GM21529 (cell line): ENCODE measurements at regions not wholly inside any gene's neighbourhood (a gene's known extent, or its start where the extent isn't known, plus 50 kb on each side); places are given as distances from the start of the nearest gene placed in this dataset.

ENCODE experiments used
- ATAC-seq: cut with Tn5 transposase; IDR thresholded peaks from one replicate; pipeline ENCODE4 v1.9.1; 2021; ENCODE audit not compliant: unreplicated experiment

DNA sequence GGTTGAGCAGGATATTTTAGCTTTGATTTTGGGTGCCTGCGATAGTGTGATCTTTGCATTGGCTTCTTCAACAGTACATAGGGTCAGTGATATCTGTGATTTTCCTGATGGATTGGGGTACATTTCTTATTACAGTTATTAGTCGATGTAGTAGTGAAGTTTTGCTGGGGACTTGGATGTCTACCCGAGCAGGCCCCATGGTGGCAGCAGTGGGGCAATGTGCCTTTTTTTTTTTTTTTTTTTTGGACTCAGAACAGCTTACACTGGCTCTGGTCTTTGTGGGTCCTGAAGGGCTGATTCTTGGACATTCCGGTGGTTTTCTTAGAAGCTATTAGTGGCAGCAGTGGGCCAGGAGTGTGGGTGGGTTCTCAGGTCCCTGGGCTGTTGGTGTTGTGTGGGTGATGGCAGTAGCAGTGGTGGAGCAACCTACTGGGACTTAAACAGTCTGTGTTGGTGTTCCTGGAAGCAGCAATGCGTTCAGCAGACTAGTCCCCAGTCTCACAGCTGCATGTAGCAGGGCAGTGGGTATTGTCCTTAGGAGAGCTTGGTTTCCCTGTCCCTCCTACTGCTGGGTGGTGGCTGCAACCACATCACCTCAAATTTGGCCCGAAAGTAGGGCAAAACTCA lies 53.7 kb upstream of the SLC4A10 start:
- ATAC-seq = peak; percentile 52

DNA sequence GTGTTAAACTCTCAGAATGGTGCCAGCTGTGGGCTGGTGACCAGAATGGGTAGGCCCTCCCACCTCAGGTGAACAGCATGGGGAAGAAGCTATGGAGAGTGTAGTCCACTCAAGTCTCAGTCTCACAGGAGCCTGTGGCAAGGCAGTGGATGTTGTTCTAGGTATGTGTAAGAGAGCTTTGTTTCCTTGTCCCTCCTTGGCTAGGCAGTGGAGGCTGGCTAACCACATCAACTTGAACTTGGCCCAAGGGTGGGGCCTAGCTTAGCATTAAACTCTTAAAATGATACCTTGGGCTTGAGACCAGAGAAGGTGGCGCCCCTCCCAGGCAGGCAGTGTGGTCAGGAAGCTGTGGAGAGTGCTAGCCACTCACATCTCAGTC lies 53.2 kb upstream of the SLC4A10 start:
- ATAC-seq = peak; percentile 29
